Kidney (tissue), 13 donors: ENCODE measurements at regions not wholly inside any gene's neighbourhood (a gene's known extent, or its start where the extent isn't known, plus 50 kb on each side); places are given as distances from the start of the nearest gene placed in this dataset.
A peak's percentile ranks its signal among the peaks of the same experiment; 100 is the strongest.

ENCODE experiments used
- DNase-seq, 5 donors: peaks; one replicate each; pipeline ENCODE4 v3.0.0-alpha.2; 2013 to 2020
- FAIRE-seq: peaks from 2 replicates; lab custom pipeline; 2012; peaks lifted over from hg19 to GRCh38; lab: Jason Lieb, UNC
- H3K27ac ChIP-seq, 2 donors: one replicate each; pipeline ENCODE4 v1.7.0; 2013; ENCODE audit warnings: low read depth in 2 of 2, low read length in 2 of 2, inconsistent platforms in 1 of 2
- H3K27me3 ChIP-seq: one replicate; pipeline ENCODE4 v1.7.1; 2013; ENCODE audit warnings: low read length, inconsistent platforms; ENCODE audit not compliant: control insufficient read depth, insufficient read depth
- H3K36me3 ChIP-seq, 3 donors: one replicate each; pipeline versions ENCODE4 v1.7.0 to v1.7.1; 2013; ENCODE audit warnings: low read length in 3 of 3, control low read depth in 1 of 3, inconsistent platforms in 1 of 3; ENCODE audit not compliant: insufficient read depth in 3 of 3, control insufficient read depth in 2 of 3
- H3K4me1 ChIP-seq, 3 donors: one replicate each; pipeline versions ENCODE4 v1.7.0 to v1.7.1; 2013; ENCODE audit warnings: low read length in 3 of 3, inconsistent platforms in 1 of 3, low read depth in 1 of 3; ENCODE audit not compliant: control insufficient read depth in 2 of 3, insufficient read depth in 2 of 3
- H3K4me3 ChIP-seq, 3 donors: one replicate each; pipeline versions ENCODE4 v1.7.0 to v1.8.1; 2013; ENCODE audit warnings: low read length in 3 of 3, control low read depth in 1 of 3, inconsistent platforms in 1 of 3
- H3K9ac ChIP-seq, 3 donors: one replicate each; pipeline versions ENCODE4 v1.7.0 to v1.7.1; 2013; ENCODE audit warnings: low read length in 3 of 3, control low read depth in 1 of 3, inconsistent platforms in 1 of 3
- H3K9me3 ChIP-seq, 3 donors: one replicate each; pipeline versions ENCODE4 v1.7.0 to v1.7.1; 2013; ENCODE audit warnings: low read length in 3 of 3, control low read depth in 1 of 3, inconsistent platforms in 1 of 3; ENCODE audit not compliant: control insufficient read depth in 2 of 3, insufficient read depth in 1 of 3
- CTCF ChIP-seq: IDR thresholded peaks from 3 replicates; pipeline ENCODE4 v1.5.1; 2012; ENCODE audit warnings: mild to moderate bottlenecking, moderate library complexity, borderline replicate concordance; ENCODE audit not compliant: insufficient read depth; ENCODE audit errors: extremely low read depth
- intact Hi-C: fragments of 100-400 bp; cut with DNase I; formaldehyde crosslinking; loops from one replicate; pipeline ENCODE4 v1.11.1; 2022
- donor health status: control.
- donor health status: control.
- donor health status: control.
- donor health status: control.
- donor health status: control.
- donor health status: DM: yes; HTN: yes; CAD: no.
- donor health status: Normal renal cell carcinoma (clear cell type).

GRCh38 chr7:50838675-50839377 is 56.1 kb upstream of the GRB10 start:
- Histone ChIP-seq H3K36me3 (no peaks in the 10 kb centered on the region), H3K9me3 (no peaks in the 10 kb centered on the region), H3K9ac (no peak overlapping the region), H3K4me1 (no peaks in the 10 kb centered on the region), H3K27me3 (no peaks in the 10 kb centered on the region), H3K27ac (peak overlapping the region in 1 of 2 donors; percentile 49), H3K4me3 (no peak overlapping the region)
- FAIRE-seq (no peak), DNase-seq (no peak)
- intact Hi-C loops = no loop called here
- no peak for TF ChIP-seq CTCF

GRCh38 chr7:50837965-50838364 is 55.3 kb upstream of the GRB10 start:
- FAIRE-seq (no peak), DNase-seq (no peak)
- Histone ChIP-seq H3K9ac (no peak overlapping the region), H3K4me3 (no peak overlapping the region), H3K27ac (no peak overlapping the region), H3K27me3 (no peaks in the 10 kb centered on the region), H3K36me3 (no peaks in the 10 kb centered on the region), H3K9me3 (no peaks in the 10 kb centered on the region), H3K4me1 (no peaks in the 10 kb centered on the region)
- TF ChIP-seq CTCF = no peak
- intact Hi-C loops = no loop called here

- intact Hi-C loops = no loop called here
- no peak for FAIRE-seq
Observed at GRCh38 chr7:50836646-50837045, 54.0 kb upstream of the GRB10 start.

More at GRCh38 chr7:50836646-50837045, 54.0 kb upstream of the GRB10 start:
- H3K9me3 ChIP-seq = no peaks in the 10 kb centered on the region
- no peak overlapping the region for H3K27ac ChIP-seq
- H3K4me1 ChIP-seq = no peaks in the 10 kb centered on the region
- H3K4me3 ChIP-seq = no peak overlapping the region
- H3K36me3 ChIP-seq = no peaks in the 10 kb centered on the region
- no peak for DNase-seq
- no peak overlapping the region for H3K9ac ChIP-seq
- H3K27me3 ChIP-seq = no peaks in the 10 kb centered on the region
- no peak for TF ChIP-seq CTCF
